HFFc6 (cell line): ENCODE measurements at regions not wholly inside any gene's neighbourhood (a gene's known extent, or its start where the extent isn't known, plus 50 kb on each side); places are given as distances from the start of the nearest gene placed in this dataset.

Source experiments
- DNase-seq: peaks from one replicate; pipeline ENCODE4 v3.0.0-alpha.2; 2018
- H3K27ac Mint-ChIP-seq: 2 replicates; pipeline ENCODE4 v1.8.0; 2020; ENCODE audit warnings: mild to moderate bottlenecking, mixed read lengths
- H3K27me3 Mint-ChIP-seq: 2 replicates; pipeline ENCODE4 v1.8.0; 2021; ENCODE audit warnings: mild to moderate bottlenecking, moderate library complexity, mixed read lengths; ENCODE audit not compliant: insufficient read depth
- H3K36me3 Mint-ChIP-seq: 2 replicates; pipeline ENCODE4 v1.8.0; 2021; ENCODE audit warnings: low read depth, mixed read lengths
- H3K4me1 Mint-ChIP-seq: 2 replicates; pipeline ENCODE4 v1.8.0; 2020; ENCODE audit warnings: low read depth, mixed read lengths
- H3K4me3 Mint-ChIP-seq: 2 replicates; pipeline ENCODE4 v1.8.0; 2020; ENCODE audit warnings: mild to moderate bottlenecking, moderate library complexity, mixed read lengths
- H3K9me3 Mint-ChIP-seq: 2 replicates; pipeline ENCODE4 v1.8.0; 2020; ENCODE audit warnings: mild to moderate bottlenecking, mixed read lengths
- TF ChIP-seq, protein P1 (sequence below): fragments of 200-600 bp; sonication (generic); IDR thresholded peaks from 2 replicates; pipeline ENCODE4 v1.5.0; 2021; ENCODE audit warnings: antibody characterized with exemption, mild to moderate bottlenecking

DNA sequence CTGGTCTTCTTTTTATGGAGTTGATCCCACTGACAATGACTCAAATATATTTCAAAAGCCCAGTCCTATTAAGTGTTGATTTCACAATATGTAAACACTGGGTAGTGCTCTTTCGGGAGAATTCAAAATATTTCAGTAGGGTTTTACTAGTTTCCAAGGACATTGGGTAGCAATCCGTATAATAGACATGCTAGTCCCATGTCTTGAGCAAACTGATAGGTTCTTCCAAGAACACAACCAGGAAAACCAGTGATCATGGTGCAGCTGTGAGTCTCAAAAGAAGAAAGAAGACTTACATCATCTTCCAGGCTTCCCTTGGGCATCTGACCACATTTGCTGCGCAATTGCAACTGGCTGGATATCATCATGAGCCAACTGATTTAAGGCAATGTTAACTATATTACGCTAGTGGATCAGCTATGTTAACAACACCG, 59.3 kb upstream of the APBB1IP start:
- peaks cover 6% of the 10 kb centered on the region; the same call in 1 of the 2 replicates for H3K4me1 Mint-ChIP-seq
- H3K9me3 Mint-ChIP-seq, result no peaks in the 10 kb centered on the region; the same call in 1 of the 2 replicates
- H3K27ac Mint-ChIP-seq, result no peak overlapping the region
- no peaks in the 10 kb centered on the region for H3K36me3 Mint-ChIP-seq
- DNase-seq, result no peak
- no peak overlapping the region for H3K4me3 Mint-ChIP-seq
- TF ChIP-seq, protein P1, sequence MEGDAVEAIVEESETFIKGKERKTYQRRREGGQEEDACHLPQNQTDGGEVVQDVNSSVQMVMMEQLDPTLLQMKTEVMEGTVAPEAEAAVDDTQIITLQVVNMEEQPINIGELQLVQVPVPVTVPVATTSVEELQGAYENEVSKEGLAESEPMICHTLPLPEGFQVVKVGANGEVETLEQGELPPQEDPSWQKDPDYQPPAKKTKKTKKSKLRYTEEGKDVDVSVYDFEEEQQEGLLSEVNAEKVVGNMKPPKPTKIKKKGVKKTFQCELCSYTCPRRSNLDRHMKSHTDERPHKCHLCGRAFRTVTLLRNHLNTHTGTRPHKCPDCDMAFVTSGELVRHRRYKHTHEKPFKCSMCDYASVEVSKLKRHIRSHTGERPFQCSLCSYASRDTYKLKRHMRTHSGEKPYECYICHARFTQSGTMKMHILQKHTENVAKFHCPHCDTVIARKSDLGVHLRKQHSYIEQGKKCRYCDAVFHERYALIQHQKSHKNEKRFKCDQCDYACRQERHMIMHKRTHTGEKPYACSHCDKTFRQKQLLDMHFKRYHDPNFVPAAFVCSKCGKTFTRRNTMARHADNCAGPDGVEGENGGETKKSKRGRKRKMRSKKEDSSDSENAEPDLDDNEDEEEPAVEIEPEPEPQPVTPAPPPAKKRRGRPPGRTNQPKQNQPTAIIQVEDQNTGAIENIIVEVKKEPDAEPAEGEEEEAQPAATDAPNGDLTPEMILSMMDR, result no peak
- H3K27me3 Mint-ChIP-seq, result peaks cover 8% of the 10 kb centered on the region

DNA sequence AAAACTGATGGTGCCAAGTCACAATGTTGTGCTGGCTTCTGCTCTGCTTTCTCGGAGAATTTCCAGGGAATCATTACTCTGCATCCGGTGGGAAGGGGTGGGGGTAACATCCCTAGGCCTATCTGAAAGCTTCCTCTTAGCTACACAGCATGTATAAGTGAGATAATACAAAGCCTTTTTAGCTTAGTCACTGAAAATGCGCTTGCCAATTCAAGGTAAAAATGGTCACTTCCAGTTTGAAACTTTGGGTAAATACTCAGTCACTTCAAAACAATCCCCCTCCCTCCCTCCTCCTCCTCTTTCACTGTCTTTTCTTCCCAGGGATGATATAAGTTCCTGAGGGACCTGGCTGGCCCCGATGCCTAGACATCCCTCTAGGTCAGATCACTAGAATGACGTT, 57.3 kb upstream of the APBB1IP start:
- TF ChIP-seq, protein P1, result no peak
- Mint-ChIP-seq H3K9me3 (no peaks in the 10 kb centered on the region; the same call in 1 of the 2 replicates), H3K27ac (peak overlapping the region; percentile 42; the same call in 1 of the 2 replicates), H3K4me3 (no peak overlapping the region), H3K4me1 (peaks cover 6% of the 10 kb centered on the region; the same call in 1 of the 2 replicates), H3K36me3 (no peaks in the 10 kb centered on the region), H3K27me3 (peaks cover 8% of the 10 kb centered on the region)
- DNase-seq, result no peak

DNA sequence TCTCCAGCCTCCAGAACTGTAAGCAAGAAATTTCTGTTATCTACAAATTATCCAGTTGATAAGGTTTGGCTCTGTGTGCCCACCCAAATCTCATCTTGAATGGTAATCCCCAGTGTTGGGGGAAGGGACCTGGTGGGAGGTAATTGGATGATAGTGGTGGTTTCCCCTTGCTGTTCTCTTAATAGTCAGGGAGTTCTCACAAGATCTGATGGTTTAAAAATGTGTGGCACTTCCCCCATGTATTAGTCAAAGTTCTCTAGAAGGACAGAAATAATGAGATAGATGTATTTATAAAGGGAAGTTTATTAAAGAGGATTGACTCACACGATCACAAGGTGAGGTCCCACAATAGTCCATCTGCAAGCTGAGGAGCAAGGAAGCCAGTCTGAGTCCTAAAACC, 56.2 kb upstream of the APBB1IP start:
- Mint-ChIP-seq H3K4me3 (no peak overlapping the region), H3K36me3 (no peaks in the 10 kb centered on the region), H3K27me3 (peaks cover 2% of the 10 kb centered on the region), H3K27ac (no peak overlapping the region), H3K9me3 (no peaks in the 10 kb centered on the region; the same call in 1 of the 2 replicates), H3K4me1 (peaks cover 6% of the 10 kb centered on the region; the same call in 1 of the 2 replicates)
- no peak for DNase-seq
- TF ChIP-seq, protein P1, result no peak

DNA sequence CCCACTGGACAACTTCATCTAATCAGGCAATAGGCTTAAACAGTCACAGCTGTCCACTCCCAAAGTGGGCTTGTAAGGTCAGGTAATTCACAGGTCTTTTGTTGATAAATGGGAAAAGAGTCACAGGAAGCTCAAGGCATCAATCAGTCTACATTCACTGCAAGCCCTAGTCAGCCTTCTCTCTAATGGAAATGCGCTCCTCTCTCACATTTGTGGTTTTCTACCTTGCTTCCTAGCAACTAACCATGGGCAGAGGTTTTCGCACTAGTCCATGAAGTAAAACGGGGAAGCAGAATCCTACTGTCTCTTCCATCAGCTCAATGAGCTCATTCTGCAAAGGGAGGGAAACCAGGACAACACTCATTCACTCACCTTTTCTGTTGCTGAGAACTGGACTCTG, 53.5 kb upstream of the APBB1IP start:
- TF ChIP-seq, protein P1, result no peak
- peaks cover 2% of the 10 kb centered on the region for H3K27me3 Mint-ChIP-seq
- H3K4me3 Mint-ChIP-seq, result no peak overlapping the region
- H3K9me3 Mint-ChIP-seq, result no peaks in the 10 kb centered on the region; the same call in 1 of the 2 replicates
- peaks cover 6% of the 10 kb centered on the region; the same call in 1 of the 2 replicates for H3K4me1 Mint-ChIP-seq
- no peak overlapping the region for H3K27ac Mint-ChIP-seq
- DNase-seq, result no peak
- no peaks in the 10 kb centered on the region for H3K36me3 Mint-ChIP-seq

DNA sequence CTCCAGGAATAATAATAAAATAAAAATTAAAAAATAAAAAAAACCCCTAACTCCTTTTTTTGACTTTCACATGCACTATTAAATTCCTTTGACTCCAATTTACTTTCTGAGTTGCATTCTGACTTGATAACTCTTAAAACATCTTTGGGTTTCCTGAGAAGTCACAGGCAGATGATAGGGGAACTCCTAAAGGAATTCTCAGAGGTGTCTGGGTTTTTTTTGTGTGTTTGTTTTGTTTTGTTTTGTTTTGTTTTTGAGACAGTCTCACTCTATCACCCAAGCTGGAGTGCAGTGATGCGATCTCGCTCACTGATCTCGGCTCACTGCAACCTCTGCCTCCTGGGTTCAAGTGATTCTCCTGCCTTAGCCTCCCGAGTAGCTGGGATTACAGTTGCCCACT, 52.7 kb upstream of the APBB1IP start:
- no peak overlapping the region for H3K4me3 Mint-ChIP-seq
- TF ChIP-seq, protein P1, result no peak
- peaks cover 2% of the 10 kb centered on the region for H3K27me3 Mint-ChIP-seq
- no peaks in the 10 kb centered on the region for H3K36me3 Mint-ChIP-seq
- H3K9me3 Mint-ChIP-seq, result no peaks in the 10 kb centered on the region; the same call in 1 of the 2 replicates
- H3K4me1 Mint-ChIP-seq, result peaks cover 6% of the 10 kb centered on the region; the same call in 1 of the 2 replicates
- DNase-seq, result no peak
- no peak overlapping the region for H3K27ac Mint-ChIP-seq
